Islet precursor cell (in vitro differentiated cells): ENCODE measurements at regions not wholly inside any gene's neighbourhood (a gene's known extent, or its start where the extent isn't known, plus 50 kb on each side); places are given as distances from the start of the nearest gene placed in this dataset.
A peak's percentile ranks its signal among the peaks of the same experiment; 100 is the strongest.
"Not testable (repeated sequence)": the region's sequence is repeated elsewhere in the genome, so short reads cannot be mapped to it uniquely, and the experiment has no call there.

Source experiments
- DNase-seq: peaks from one replicate; pipeline ENCODE4 v3.0.0-alpha.2; 2018

DNA sequence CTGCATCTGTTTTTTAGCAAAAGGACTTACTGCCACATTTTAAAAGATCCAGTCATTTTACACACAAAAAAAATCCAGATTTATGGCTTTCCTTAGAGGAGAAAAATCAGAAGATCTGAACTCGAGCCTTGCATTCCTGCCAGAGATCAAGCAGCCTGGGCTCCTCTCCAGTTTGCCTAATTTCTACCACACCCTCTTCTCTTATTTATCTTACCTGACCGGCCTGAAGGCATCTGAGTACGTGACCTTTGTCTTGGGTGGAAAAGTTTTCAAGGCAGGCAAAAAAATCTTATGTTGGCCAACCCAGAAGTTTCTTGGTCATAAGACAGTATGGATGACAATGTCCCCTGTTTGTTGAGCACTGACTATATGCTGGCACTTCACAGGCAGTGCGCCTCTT is 60.3 kb downstream of the CHRD start:
- no peak for DNase-seq

DNA sequence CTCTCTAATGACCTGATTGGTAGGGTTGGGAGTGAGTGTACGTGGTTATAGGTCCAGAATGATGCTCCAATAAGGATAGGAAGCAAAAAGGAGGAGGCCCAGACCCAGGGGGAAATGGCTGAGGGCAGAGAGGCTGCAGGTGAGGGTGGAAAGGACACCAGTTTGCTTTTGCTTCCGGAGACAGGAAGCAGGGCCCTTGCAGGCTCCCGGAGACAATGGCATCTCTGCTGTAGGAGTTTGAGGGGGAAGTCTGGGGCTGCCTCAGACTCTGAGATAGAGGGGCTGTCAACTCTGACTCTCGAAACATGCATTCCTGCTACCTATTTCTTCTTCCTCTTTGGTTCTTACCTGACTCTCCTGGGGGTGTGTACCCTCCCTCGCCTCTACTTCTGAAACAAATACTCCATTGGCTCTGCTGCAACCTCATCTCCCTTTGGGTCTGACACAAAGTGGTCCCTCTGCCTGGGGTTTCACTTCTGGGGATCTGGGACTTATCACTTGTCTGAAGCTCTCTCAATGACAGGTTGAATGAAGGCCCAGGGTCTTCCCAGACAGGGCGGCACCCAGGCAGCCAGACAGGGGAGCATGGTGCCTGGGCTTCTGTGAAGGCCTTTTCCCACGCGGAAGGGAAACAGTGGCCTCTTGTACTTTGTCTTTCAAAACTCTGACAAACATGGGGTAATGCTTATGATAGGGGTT is 61.5 kb downstream of the CHRD start:
- peak; percentile 93 for DNase-seq

DNA sequence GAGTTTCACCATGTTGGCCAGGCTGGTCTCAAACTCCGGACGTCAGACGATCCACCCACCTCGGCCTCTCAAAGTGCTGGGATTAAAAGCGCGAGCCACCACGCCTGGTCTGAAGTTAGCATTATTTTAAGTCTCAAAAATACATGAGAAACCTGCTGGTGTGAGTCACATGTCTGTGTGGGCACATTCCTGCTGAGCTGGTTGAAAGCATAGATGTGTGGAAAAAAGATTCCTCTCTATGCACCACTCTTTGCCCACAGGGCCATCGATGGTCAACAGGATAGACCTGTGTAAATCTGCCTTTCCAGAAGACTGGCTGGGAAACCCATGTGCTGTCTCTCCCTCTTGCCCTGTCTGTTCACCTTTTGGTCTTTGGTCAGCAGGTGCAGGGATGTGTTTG is 63.5 kb downstream of the CHRD start:
- no peak for DNase-seq

DNA sequence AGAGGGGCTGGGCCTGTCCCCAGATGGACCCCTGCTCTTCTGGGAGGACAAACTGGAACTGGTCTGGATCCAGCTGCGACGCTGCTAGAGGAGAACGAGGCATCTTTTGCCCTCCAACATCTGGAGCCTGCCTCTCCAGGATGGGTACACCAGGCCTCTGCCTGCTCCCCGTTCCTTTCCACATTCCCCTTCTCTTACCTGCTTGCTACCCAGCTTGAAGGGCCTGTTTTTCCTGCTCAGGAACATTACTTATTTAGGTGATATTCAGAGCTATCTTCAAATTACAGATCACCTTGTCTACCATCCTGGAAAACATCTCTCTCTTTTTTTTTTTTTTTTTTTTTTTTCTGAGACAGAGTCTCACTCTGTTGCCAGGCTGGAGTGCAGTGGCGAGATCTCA is 64.0 kb downstream of the CHRD start:
- no peak for DNase-seq

DNA sequence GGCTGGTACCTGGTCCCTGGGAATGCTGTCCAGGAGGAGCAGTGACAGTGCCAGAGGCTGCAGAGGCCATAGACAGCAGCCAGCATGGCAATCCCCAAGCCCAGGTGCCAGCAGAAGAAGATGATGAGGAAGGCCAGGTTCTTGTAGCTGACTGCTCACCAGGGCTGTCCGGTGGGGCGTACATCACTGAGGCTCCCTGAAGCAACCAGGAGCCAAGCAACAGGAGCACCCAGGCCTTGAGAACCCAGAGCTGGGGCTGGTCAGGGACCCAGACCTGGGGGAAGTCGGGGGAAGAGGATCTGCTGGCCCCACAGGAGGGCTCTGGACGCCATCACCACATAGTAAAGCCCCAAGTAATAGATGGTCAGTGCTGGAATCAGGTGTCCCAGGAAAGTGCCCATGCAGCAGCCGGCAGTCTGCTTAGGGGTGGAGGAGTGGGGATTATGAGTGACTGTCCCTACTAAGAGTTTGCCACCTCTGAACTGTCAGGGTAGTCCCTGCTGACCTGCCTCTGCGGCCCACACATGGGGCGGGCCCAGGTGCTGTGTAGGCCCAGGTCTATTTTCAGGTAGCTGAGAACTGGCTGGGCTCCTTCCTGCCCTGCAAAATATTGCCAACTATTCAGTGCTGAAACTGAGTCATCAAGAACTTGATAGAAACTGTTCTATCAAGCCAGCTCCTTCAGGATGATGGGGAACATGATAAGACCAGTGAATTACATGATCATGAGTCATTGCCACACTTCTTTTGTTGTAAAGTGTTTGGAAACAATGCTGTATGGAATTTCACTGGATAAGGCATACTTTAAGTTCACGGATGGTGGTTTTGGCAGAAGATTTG is 68.7 kb downstream of the CHRD start:
- DNase-seq: peak; percentile 67

DNA sequence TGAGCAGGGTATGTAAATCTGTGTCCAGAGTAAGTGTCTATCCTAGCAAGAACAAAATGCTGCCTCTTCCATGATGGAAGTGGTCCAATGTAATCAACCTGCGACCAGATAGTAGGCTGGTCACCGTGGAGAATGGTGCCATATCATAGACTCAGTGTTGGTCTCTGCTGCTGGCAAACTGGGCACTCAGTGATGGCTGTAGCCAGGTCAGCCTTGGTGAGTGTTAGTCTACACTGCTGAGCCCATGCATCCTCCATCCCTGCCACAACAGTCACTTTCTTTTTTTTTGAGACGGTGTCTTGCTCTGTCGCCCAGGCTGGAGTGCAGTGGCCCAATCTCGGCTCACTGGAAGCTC is 69.3 kb downstream of the CHRD start:
- no peak for DNase-seq

DNA sequence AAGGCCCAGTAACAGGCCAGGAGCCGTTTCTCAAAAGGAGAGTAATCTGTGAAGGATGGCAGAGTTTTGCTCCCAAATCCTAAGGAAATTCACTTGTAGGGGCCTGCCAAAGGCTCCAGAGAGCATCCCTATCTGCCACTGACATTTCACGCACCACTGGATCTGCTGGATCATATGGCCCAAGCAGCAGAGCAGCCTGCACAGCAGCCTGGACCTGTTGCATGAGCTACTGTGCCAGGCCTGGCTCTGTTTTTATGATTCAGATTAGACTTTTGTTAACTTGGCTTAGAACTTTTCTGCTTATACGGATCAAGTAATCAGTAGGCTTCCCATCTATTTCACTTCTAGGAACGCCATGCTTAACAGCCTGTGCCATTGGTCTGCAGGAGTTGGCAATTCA is 70.7 kb downstream of the CHRD start:
- DNase-seq: no peak

DNA sequence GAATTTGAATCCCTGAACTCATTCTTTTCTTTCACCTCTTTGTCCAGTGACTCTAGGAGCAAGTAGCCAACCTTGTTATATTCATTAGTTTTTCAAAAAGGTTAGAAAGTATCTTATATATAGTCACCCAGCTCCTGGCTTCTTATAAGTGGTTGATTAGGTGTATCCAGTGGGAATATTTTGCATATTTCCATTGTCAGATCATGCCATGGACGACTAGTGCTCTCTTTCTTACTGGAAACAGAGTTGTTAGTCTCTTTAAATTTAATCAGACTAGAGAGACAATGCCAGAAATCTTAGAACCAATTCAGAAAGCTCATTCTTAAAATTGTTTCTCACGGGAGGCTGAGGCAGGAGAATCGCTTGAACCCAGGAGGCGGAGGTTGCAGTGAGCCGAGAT is 73.4 kb downstream of the CHRD start:
- DNase-seq: no peak

DNA sequence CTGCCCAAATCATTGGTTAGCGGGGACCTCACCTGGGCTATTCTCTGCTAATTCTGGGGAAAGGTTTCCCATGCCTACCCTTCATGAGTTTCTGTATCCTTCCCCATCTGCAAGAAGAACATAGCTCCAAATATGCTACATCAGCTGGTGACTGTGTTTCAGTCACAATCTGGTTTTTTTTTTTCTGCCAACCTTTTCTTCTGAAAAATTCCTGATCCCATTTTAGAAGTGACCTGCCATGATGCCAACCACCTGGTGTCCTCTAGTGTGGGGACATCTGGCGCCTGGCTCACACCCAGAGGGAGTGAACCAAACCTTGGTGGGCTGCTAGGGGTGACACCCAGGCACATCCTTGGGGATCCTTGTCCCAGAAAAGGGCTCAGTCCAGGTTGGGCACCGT is 76.1 kb downstream of the CHRD start:
- DNase-seq: no peak

DNA sequence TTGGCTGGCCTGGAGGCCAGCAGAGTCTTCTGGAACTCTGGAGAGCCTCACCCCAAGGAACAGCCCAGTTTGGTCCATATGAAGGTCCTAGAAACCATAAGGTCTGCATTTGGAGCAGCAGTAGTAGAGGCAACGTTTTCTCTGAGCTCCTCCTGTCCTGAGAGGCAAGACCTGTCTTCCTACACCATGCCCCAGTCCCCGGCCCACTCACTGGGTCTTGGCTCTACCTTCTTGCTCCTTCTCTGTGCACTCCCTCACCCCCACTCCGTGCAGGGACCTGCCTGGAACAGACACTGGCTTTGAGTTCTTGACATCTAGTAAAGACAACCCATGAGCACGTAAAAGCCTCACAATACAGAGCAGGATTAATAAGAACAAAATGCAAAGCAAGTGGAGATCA is 76.6 kb downstream of the CHRD start:
- DNase-seq: no peak

DNA sequence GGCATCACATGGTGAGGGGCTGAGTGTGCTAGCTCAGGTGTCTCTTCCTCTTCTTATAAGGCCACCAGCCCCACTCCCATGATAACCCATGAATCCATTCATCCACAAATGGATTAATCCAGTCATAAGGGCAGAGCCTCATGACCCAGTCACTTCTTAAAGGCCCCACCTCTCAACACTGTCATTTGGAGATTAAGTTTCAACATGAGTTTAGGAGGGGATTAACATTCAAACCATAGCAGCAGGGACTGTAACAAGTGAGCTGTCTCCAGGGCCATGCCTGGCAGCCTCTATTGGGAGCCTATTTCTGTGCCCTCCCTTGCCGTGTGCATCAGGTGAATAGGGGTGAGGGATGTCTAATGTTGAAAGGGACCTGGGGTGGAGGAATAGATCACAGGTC is 77.5 kb downstream of the CHRD start:
- no peak for DNase-seq

DNA sequence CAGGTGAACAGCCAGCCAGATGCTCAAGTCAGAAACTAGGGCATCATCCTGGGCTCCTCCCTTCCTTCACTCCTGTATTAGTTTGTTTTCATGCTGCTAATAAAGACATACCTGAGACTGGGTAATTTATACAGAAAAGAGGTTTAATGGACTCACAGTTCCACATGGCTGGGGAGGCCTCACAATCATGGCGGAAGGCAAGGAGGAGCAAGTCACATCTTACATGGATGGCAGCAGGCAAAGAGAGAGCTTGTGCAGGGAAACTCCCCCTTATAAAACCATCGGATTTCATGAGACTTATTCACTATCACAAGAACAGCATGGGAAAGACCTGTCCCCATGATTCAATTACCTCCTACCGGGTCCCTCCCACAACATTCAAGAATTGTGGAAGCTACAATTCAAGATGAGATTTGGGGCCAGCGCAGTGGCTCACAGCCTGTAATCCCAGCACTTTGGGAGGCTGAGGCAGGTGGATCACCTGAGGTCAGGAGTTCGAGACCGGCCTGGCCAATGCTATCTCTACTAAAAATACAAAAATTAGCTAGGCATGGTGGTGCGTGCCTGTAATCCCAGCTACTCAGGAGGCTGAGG is 78.0 kb downstream of the CHRD start:
- DNase-seq: not testable (repeated sequence)

DNA sequence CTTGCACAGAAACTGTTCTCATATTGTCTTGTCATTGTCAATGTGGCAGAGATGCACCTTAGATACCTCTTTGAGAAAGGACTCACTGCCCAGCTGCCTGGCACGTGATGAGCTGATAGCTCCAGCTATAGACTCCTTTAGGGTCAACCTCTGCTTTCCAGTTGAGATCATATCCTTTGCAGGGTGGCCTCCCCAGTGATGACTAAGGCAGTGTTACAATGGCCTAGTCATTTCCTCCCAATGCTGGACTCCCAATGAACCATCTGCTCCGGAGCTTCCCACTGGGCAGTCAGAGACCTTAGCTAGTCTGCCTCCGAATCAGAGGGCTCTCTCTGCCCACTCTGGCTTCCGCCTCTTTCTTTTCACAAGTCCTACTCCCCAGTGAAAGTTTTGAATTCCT is 79.5 kb downstream of the CHRD start:
- DNase-seq: no peak

DNA sequence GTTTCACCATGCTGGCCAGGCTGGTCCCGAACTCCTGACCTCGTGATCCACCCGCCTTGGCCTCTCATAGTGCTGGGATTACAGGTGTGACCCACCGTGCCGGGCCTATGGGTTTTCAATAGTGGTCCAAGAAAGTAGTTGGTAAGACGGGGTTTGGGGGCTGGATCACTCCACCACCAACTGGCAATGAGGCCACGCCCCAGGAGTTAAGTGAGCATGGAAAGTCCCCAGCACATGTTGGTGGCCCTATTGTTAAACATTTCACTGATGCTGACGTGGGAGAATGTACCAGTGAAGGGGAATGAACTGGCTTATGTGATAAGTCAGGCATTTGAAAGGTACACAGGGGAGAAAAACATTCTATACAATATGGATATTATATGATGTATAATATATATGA is 80.4 kb downstream of the CHRD start:
- DNase-seq: no peak

DNA sequence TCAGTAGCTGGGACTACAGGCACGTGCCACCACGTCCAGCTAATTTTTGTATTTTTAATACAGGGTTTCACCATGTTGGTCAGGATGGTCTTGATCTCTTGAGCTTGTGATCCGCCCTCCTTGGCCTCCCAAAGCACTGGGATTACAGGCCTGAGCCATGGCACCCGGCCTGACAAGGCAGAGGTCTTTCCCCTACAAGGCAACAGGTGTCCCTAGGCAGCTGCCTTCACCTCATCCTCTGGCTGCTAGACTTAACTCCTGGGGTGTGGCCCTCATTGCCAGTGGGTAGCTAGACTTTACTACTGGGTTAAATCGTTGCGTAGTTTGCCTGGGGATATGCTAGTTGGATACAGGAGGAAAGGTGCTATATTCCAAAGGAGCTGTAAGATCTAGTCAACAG is 81.4 kb downstream of the CHRD start:
- DNase-seq: no peak

DNA sequence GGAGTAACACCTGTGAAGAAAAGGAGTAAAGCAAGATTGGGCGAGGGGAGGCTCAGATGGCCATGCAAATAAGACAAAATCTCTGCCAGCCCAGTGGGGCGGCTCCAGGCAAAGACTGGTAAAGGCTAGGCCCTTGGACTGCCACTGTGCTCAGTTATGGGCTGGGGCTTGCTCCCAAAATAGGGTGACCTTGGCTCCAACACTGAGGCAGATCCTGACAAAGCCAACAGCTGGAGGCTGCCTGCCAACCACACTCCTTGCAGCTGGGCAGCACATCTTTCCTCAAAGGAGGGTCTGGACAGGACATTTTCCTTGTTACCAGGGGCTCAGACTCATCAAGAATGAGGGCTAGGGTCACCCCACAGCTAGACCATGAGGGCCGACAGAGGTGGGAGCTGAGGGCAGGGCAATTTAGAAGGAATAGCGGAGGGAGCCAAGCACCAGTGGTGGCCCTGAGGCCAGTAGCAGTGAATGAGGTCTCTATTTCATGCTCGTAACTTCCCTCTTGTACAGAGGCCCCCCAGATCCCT is 86.1 kb downstream of the CHRD start:
- DNase-seq: no peak

DNA sequence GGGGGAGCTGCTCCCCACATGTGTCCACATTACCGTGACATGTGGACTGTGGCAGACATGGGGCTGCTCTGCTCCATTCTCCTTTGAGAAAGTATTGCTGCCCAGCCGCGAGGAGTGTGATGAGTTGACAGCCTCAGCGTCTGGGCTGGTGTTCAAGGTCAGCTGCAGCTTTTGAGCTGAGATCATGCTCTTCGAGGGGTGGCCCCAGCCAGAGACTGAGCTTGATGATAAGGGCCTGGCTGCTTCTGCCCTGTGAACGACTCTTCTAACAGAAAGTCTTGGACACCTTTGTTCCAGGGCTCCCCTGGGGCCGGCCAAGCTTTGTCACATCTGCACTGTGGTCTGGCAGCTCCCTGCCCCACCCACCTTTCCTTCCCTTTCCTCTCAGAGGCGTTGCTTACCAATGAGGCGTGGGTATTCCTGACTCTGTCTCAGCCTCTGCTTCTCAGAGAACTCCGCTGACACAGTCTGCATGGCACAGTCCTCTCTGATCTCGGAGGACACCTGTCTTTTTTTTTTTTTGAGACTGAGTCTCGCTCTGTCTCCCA is 86.6 kb downstream of the CHRD start:
- peak; percentile 74 for DNase-seq

DNA sequence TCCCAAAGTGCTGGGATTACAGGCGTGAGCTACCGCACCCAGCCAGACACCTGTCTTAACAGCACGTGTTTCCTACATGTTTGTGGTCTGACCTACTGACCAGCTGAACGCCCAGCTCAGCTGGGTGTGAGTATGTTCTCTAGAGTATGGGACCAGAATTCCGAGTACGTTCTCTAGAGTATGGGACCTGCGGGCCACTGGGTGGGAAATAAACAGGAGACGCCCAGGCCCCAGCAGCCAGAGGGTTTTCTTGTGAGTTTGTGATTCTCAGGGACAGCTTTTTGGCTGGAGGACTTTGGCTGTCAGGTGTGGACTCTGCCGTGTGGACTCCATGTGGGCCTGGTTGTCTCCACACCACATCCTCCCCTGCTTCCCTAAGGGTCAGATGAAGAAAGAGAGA is 87.3 kb downstream of the CHRD start:
- DNase-seq: no peak

DNA sequence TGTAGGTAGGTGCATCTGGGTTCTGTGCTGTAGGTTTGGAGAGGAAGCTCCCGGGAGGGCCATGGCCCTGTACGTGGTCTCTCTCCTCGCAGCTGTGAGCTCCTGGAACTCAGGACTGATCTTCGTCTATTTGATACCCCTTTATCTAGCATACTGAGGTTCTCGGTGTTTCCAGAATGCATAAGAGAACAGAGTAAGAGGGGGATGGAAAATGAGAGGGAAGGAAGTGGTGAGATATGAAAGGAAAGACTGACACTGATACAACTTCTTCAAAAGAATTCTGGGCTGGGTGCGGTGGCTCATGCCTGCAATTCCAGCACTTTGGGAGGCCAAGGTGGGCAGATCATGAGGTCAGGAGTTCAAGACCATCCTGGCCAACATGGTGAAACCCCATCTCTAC is 90.7 kb downstream of the CHRD start:
- no peak for DNase-seq

DNA sequence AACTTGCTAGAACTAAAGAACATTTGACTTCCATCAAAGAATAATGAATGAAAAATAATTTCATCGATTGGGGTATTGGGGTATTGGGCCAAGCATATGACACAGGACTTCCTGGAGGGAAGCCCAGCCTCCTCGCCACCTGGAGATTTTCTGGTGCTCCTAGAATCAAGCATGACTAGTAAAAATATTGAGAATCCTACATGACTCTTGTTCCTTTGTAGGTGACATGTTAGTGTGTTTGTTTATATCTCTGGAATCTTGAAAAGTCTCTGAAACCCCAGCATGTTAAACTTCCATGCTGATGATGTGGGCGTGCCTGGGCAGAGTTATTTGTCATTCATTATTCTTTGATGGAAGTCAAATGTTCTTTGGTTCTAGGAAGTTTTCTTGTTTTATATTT is 90.1 kb upstream of the EPHB3 start:
- no peak for DNase-seq

DNA sequence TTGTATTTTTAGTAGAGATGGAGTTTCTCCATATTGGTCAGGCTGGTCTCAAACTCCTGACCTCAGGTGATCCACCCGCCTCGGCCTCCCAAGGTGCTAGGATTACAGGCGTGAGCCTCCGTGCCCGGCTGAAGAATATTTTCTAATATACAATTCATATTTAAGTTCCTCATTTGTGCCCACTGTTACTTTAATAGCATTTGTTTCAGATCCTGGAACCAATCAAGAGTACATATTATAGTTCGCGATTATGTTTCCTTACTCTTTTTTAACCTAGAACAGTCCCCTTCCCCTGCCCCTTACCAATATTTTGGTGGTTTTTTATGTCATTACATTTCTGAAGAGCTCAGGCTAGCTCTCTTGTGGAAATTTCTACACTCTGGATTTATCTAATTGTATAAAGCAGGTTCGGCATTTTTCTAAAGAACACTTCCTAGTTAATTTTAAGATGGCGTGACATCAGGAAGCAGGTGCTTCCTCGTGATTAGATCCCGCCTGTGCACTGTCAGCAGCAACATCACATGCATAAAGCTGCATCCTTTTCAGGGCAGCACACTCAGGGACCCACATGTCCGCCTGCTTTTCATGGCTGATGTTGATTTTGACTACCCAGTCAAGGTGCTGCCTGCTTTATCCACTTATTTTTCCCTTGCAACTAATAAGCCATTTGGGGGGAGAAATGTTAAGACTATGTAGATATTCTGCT is 88.7 kb upstream of the EPHB3 start:
- DNase-seq: no peak

DNA sequence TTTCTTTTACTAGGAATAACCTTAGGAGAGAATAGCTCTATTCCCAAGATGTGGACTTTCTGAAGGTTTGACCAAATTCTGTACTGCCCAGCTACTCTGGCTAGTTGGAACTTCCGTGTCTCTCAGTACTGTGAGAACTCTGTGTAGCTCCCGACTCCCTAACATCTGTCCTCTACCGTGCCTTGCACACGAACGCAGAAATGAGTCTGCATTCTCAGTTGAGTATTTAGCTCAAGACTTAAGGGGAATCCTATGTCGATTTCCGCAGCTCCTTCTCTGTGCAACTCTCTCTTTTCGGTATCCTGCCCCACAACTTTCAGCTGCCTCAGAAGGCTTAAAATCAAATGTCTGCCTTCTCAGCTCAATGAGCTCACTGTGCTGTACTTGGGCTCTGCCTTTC is 86.7 kb upstream of the EPHB3 start:
- no peak for DNase-seq

DNA sequence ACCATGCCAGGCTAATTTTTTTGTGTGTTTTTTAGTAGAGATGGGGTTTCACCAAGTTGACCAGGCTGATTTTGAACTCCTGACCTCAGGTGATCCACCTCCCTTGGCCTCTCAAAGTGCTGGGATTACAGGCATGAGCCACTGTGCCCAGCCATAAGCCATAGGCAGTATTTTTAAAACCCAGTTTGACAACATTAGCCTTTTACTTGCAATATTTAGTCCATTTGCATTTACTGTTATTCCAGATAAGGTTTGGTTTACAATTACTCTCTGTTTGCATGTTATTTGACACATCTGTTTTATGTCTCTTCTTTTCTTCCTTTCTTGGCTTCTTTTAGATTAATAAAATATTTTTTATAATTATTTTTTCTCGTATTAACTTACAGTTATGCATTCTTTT is 83.6 kb upstream of the EPHB3 start:
- DNase-seq: no peak
